ENCODE measurements at regions not wholly inside any gene's neighbourhood (a gene's known extent, or its start where the extent isn't known, plus 50 kb on each side); places are given as distances from the start of the nearest gene placed in this dataset.

DNA sequence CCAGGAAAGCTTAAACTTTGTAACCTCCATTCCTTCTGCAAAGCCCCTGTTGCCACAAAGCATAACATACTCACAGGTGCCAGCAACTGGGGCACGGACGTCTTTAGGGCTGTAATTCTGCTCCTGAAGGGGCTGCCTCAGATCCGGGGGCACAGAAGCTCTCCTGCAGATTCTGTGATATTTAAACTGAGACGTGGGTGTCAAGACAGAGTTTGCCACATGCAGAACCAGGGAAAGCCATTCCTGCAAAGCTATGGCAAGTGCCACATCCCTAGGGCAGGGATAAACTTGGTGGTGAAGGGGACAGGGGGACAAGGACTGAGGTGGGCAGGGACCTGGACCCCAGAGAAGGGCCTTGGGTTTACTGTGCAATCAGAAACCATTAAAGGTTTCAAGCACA lies 247.2 kb downstream of the EIPR1 start:
- TF ChIP-seq EZH2 (IDR thresholded peaks at IDR 0.05; ENCODE audit: borderline replicate concordance) (no peak), EZH2phosphoT487 (IDR thresholded peaks at IDR 0.05; ENCODE audit: low read depth, severe bottlenecking, unreplicated experiment) (no peak)
- TF ChIP-seq, protein P1, sequence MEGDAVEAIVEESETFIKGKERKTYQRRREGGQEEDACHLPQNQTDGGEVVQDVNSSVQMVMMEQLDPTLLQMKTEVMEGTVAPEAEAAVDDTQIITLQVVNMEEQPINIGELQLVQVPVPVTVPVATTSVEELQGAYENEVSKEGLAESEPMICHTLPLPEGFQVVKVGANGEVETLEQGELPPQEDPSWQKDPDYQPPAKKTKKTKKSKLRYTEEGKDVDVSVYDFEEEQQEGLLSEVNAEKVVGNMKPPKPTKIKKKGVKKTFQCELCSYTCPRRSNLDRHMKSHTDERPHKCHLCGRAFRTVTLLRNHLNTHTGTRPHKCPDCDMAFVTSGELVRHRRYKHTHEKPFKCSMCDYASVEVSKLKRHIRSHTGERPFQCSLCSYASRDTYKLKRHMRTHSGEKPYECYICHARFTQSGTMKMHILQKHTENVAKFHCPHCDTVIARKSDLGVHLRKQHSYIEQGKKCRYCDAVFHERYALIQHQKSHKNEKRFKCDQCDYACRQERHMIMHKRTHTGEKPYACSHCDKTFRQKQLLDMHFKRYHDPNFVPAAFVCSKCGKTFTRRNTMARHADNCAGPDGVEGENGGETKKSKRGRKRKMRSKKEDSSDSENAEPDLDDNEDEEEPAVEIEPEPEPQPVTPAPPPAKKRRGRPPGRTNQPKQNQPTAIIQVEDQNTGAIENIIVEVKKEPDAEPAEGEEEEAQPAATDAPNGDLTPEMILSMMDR (IDR thresholded peaks at IDR 0.05; ENCODE audit: poor library complexity), result no peak
